Umbilical cord (tissue), 1 donor: ENCODE measurements at regions not wholly inside any gene's neighbourhood (a gene's known extent, or its start where the extent isn't known, plus 50 kb on each side); places are given as distances from the start of the nearest gene placed in this dataset.
A peak's percentile ranks its signal among the peaks of the same experiment; 100 is the strongest.
"Not testable (repeated sequence)": the region's sequence is repeated elsewhere in the genome, so short reads cannot be mapped to it uniquely, and the experiment has no call there.

Source experiments
- DNase-seq: peaks from one replicate; pipeline ENCODE4 v3.0.0-alpha.2; 2015; ENCODE audit warnings: low spot score

DNA sequence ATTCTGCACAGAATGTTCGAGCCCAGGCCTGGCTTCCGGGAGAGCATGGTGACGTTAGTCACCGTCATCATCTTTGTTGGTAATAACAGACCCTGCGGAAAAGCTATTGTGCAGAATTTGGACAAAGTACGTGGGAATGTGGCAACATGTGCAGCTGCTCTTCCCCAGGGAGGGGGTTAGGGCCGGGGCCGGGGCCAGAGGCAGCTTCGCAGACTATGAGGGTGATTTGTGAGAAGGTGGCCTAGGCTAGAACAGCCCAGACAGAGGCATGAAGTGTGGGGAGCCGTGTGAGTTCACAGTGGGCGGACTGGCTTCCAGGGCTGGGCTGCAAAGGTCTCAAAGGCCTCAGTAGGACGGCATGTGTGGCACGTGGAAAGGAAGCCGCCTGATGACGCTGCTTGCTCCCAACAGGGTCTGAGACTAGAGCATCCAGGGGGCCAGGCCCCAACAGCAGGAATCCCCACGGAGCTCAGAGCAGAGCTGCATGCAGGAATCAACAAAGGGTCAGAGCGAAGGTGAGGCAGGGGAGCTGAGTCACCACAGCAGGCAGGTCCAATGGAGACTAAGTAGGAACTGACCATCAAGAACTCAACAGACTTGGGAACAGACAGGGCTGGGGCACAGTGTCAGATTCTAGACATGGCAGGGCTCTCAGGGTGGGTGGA is 109.2 kb downstream of the NPIPB11 start:
- not testable (repeated sequence) for DNase-seq

DNA sequence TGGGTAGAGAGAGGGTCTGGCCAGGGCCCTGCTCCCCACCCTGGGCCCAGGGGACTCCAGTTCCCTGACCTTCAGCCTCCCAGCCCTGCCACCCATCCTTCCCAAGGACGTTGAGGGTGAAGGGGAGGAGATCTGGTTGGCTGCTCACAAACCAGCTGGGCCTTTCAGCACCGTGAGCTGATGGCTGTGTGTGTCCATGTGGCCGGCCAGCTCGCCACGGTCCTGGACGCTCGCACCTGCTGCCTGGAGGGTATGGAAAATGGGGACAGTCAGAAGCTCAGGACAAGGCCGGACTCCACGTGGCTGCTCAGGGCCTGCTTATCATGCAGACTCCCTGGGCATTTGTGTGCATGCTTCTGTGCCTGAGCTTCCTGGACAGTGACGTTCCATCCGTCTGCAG is 110.3 kb downstream of the NPIPB11 start:
- DNase-seq: not testable (repeated sequence)

GRCh38 chr16:29294951-29295795 is 111.3 kb downstream of the NPIPB11 start:
- not testable (repeated sequence) for DNase-seq

DNA sequence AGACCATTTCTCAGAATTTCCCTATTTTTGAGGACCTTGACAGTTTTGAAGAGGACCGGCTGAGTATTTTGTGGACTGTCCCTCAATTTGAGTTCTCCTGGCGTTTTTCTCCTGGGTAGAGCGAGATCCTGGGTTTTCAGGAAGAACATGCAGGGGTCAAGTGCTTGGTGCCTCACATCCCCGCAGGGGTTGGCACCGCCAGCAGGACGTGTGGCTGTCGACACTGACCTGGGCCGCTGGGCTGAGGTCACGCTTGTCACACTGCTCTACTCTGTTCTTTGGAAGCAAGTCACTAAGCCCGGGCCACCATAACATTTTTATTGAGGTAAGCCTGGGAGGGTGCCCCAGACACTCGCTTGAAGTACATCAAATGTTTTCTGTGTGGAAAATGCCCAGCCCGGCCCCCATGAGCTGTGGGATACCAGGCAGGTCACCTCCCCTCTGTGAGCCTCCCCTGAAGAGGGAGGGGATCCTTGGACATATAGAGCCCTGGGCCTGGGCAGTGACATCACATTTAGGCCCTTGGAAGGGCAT is 112.0 kb downstream of the NPIPB11 start:
- not testable (repeated sequence) for DNase-seq

- DNase-seq: not testable (repeated sequence)
Observed at GRCh38 chr16:29293545-29293944, 113.0 kb downstream of the NPIPB11 start.

DNA sequence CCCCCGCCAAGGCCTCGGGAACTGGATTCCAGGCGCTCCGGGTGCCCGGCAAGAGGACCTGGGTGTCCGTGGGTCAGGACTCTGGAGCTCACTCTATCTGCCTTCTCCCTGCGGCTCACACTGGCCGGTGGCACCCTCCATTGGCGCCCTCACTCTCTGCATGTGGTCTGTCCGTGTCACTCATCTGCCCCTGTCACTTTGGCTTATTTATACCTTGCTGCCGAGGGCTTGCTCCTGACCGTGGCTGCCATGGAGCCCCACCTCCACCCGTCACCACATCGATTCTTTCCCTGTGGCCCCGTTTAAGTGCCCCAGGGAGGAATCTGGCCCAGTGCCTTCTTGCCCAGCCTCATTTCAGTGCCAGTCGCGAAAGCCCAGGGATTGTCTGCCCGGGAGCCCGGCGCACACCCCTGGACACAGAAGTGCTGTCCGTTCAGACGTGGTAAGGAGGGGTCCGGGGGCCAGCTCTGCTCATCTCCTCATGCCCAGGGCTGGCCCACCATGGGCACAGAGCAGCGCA is 113.5 kb downstream of the NPIPB11 start:
- DNase-seq: not testable (repeated sequence)

DNA sequence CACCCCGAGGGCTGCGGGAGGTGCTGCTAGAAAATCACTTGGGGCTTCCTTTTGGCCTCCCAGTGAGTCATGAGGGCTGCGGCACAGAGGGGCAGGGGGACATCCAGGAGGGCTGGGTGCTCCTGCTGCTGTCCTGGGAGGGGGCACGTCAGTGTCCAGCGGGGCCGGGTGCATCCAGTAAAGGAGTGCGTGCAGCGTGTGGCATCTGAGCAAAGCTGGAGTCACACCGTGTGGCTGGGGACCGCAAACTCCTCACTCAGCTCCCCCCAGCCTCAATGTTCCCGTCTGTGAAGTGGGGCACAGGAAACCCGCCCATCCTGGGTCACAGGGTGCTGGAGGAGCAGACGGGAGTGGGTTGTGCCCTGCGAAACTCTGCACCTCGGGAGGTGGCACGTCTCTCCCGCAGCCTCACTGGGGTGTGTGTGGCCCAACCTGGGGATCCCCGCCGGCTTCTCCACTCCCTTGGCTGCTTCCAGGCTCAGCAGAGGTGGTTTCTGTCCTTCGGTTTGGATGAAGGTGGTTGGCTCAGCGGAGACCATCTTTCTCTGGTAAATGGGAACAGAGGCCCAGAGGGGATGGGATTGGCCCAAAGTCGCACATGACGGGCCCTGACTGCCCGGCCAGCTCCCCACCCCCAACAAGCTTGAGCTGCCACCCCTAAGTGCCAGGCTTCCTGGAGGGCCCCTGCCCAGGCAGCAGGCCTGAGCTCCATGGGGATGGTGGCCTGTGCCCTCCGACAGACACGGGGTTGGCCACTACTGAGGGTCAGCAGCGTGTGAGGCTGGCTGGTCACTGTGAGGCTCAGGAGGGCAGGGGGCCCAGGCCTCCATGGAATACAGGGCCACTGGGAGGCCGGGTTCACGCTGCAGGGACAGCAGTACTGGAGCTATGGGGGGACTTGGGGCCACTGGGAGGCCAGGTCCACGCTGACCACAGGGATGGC is 114.9 kb downstream of the NPIPB11 start:
- not testable (repeated sequence) for DNase-seq

DNA sequence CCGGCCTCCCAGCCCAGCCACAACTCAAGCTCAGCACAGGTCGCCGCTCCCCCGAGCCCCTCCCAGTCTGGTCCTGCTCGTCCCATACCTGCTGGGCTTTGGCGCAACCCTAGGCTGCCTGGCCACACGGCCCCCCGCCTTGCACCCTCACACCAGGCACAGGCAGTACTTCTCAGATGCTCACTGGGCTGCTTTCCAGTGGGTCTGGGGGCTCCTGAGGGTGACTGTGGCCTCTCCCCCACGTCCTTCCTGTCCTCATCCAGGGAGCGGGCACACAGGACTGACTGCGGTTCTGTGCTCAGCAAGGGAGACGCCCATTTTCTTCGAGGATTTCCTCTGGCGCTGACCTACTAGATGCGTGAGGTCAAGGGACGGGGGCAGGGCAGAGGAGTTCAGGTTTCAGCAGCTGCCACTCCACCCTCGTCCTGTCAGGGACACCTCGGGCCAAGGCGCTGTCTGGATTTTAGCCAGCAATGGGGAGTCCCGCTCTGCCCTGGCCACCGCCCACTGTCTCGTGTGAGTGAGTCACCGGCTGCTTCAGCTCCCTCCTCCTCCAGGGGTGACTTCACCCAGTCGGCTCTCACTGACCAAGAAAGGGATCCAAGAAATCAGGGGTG is 115.8 kb downstream of the NPIPB11 start:
- peak; percentile 97 for DNase-seq

- DNase-seq: not testable (repeated sequence)
Observed at GRCh38 chr16:29289516-29290239, 116.8 kb downstream of the NPIPB11 start.

GRCh38 chr16:29288711-29289474 is 117.6 kb downstream of the NPIPB11 start:
- DNase-seq: peak; percentile 97

DNA sequence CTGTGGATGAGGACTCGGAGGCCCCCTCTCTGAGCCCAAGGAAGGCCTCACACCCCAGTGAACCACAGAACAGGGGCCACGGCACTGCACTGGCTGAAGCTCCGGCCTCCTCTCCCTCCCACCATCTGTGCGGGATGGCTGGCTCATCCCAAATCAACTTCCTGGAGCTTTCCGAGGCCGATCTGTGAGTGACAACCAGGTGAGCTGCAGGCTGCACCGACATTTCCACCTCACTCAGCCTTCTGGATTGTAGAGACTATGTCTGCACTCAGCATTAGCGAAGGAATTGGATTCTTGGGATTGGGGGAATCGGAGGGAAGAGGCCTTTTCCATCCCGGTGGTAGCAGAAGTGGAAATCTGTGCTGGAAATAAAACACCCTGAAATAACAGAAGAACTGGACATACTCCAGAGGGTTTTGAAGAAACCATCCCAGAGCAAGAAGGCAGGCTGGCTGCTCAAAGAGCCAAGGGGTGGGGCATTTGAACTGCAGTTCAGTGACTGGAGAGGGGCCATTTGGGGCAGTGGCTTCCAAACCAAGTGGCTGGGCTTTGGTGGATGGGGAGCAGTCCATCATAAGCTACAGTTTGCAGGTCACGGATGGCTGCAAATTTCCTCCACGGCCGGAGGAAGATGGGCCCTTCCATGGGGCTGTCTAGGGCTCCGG is 118.5 kb downstream of the NPIPB11 start:
- peak; percentile 83 for DNase-seq

DNA sequence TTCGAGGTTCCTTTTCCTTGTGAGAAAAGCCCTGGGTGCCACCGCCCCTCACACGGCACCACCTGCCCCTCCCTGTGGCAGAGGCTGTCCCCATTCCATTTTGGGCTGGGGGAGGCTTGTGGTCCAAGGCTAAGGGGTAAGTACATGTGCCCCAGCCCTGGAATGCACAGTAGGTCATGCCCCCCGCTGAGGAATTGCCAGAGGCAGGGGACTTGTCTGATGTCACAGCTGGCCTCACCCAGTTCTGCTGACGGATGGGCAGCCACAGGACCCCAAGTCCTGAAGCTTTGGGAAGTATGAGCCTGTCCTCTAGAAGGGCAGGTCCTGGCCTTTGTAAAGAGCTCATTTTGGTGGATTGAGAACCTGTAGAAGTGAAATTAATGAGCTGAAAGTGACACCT is 119.3 kb downstream of the NPIPB11 start:
- not testable (repeated sequence) for DNase-seq

GRCh38 chr16:29286796-29287195 is 119.7 kb downstream of the NPIPB11 start:
- DNase-seq: not testable (repeated sequence)

DNA sequence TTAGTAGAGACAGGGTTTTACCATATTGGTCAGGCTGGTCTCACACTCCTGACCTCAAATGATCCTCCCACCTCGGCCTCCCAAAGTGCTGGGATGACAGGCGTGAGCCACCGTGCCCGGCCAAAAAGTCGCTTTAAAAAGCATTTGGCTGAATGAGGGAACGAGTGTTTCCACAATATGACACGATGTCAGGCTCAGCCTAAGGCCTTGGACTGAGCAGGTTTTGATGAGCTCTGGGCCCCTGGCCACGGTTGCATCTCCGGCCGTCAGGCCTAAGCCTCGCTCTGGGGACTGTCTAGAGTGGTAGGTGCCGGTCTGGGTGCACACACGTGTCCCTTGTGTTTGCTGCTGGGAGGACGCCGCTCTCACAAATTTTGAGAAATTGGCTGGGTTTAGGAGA is 120.3 kb downstream of the NPIPB11 start:
- not testable (repeated sequence) for DNase-seq

GRCh38 chr16:29285151-29285885 is 121.2 kb downstream of the NPIPB11 start:
- not testable (repeated sequence) for DNase-seq

GRCh38 chr16:29284723-29285122 is 121.8 kb downstream of the NPIPB11 start:
- DNase-seq: not testable (repeated sequence)

DNA sequence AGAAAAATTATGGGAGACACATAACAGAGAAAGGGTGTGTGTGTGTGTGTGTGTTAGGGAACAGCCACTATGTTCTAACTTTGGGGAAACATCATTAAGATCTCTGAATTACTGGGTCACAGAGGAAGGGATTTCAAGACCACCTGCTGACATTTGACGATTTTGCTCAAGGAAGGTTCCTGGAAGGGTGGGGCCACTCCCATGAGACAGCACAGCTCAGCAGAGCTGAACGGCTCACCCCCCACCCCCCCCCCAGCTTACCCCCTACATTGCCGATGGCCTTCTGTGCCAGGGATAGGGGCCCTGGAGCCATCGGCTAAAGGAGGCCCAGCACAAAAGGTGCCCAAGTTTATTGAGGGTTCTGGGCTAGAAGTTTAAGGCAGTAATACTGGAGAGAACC is 122.4 kb downstream of the NPIPB11 start:
- DNase-seq: not testable (repeated sequence)
